H1 (cell line): ENCODE measurements at regions not wholly inside any gene's neighbourhood (a gene's known extent, or its start where the extent isn't known, plus 50 kb on each side); places are given as distances from the start of the nearest gene placed in this dataset.

Experiments used
- CTCF ChIA-PET: fragments of 300-600 bp; sonication (Branson Sonifier 250); formaldehyde crosslinking; loops from one replicate; lab custom pipeline; 2021; ENCODE audit not compliant: partially characterized antibody; lab: Charles Lee
- POLR2A ChIA-PET: fragments of 300-600 bp; sonication (Branson Sonifier 250); formaldehyde crosslinking; loops from one replicate; lab custom pipeline; 2021; ENCODE audit warnings: inconsistent platforms; ENCODE audit not compliant: partially characterized antibody; lab: Charles Lee
- DNase-seq, 2 experiments: peaks; one replicate each; pipeline versions ENCODE4 v3.0.0 to v3.0.0-alpha.2; 2010 to 2022; ENCODE audit warnings: low spot score in 2 of 2, low read depth in 1 of 2, mixed read lengths in 1 of 2
- FAIRE-seq: peaks from 2 replicates; lab custom pipeline; 2011; peaks lifted over from hg19 to GRCh38; lab: Jason Lieb, UNC
- H2AFZ ChIP-seq: 2 replicates; pipeline ENCODE4 v1.8.1; 2012; ENCODE audit warnings: low read length, inconsistent platforms
- H2AK5ac ChIP-seq: 2 replicates; pipeline ENCODE4 v1.6.1; 2013; ENCODE audit warnings: low read depth, low read length
- H2BK120ac ChIP-seq: replicated peaks from 2 replicates; pipeline ENCODE3; 2013; ENCODE audit warnings: low read depth, low read length, inconsistent platforms
- H2BK12ac ChIP-seq: 2 replicates; pipeline ENCODE4 v1.6.1; 2013; ENCODE audit warnings: low read depth, low read length
- H2BK15ac ChIP-seq: 2 replicates; pipeline ENCODE4 v1.6.1; 2013; ENCODE audit warnings: low read length
- H2BK20ac ChIP-seq: 2 replicates; pipeline ENCODE4 v1.6.1; 2013; ENCODE audit warnings: low read length
- H2BK5ac ChIP-seq: 2 replicates; pipeline ENCODE4 v1.6.1; 2013; ENCODE audit warnings: low read depth, low read length
- H3K14ac ChIP-seq: 2 replicates; pipeline ENCODE4 v1.6.1; 2013; ENCODE audit warnings: inconsistent platforms; ENCODE audit not compliant: insufficient read length
- H3K18ac ChIP-seq: 2 replicates; pipeline ENCODE4 v1.6.1; 2013; ENCODE audit warnings: low read length; ENCODE audit errors: extremely low read depth
- H3K23ac ChIP-seq: 2 replicates; pipeline ENCODE4 v1.6.1; 2013; ENCODE audit warnings: inconsistent platforms; ENCODE audit not compliant: insufficient read length
- H3K23me2 ChIP-seq: 2 replicates; pipeline ENCODE4 v1.6.1; 2013; ENCODE audit warnings: low read depth, low read length
- H3K27ac ChIP-seq: 2 replicates; pipeline ENCODE4 v1.6.1; 2011; ENCODE audit warnings: low read depth, low read length, inconsistent platforms
- H3K27me3 ChIP-seq, 4 experiments: replicated peaks in 1 of 4; 1 replicate in 1 of 4; 2 replicates in 3 of 4; pipeline versions ENCODE4 v1.6.1 to v1.8.1; 2011 to 2013; ENCODE audit warnings: low read length in 3 of 4, mild to moderate bottlenecking in 3 of 4, inconsistent platforms in 2 of 4, mixed read lengths in 2 of 4, moderate library complexity in 1 of 4; ENCODE audit not compliant: control insufficient read depth in 3 of 4, insufficient read depth in 3 of 4; ENCODE audit errors: extremely low read depth in 1 of 4
- H3K36me3 ChIP-seq, 4 experiments: 2 replicates each; pipeline versions ENCODE4 v1.6.1 to v1.8.1; 2011 to 2013; ENCODE audit warnings: mild to moderate bottlenecking in 4 of 4, low read length in 3 of 4, moderate library complexity in 2 of 4, control low read depth in 1 of 4, inconsistent platforms in 1 of 4; ENCODE audit not compliant: insufficient read depth in 4 of 4, control insufficient read depth in 2 of 4
- H3K4ac ChIP-seq: replicated peaks from 2 replicates; pipeline ENCODE3; 2013; ENCODE audit warnings: low read length, low read depth, mixed read lengths, inconsistent platforms; ENCODE audit not compliant: insufficient read length
- H3K4me1 ChIP-seq, 4 experiments: replicated peaks in 1 of 4; 1 replicate in 1 of 4; 2 replicates in 3 of 4; pipeline versions ENCODE4 v1.6.1 to v1.8.1; 2011 to 2013; ENCODE audit warnings: low read length in 3 of 4, inconsistent platforms in 2 of 4, mixed read lengths in 1 of 4; ENCODE audit not compliant: insufficient read depth in 4 of 4, control insufficient read depth in 3 of 4
- H3K4me2 ChIP-seq, 2 experiments: 2 replicates each; pipeline versions ENCODE4 v1.6.1 to v1.8.1; 2011 to 2013; ENCODE audit warnings: low read depth in 2 of 2, low read length in 2 of 2, control low read depth in 1 of 2, inconsistent platforms in 1 of 2, mild to moderate bottlenecking in 1 of 2; ENCODE audit not compliant: insufficient read depth in 1 of 2
- H3K4me3 ChIP-seq, 4 experiments: fragments of 200-600, 300-600 bp in 1 of 4; sonication (generic), shearing (Covaris generic), sonication (Bioruptor Twin) in 1 of 4; 2 replicates each; pipeline versions ENCODE4 v1.5.1 to v1.8.1; 2011 to 2016; ENCODE audit warnings: low read length in 4 of 4, low read depth in 3 of 4, control low read depth in 2 of 4, inconsistent platforms in 2 of 4, mild to moderate bottlenecking in 2 of 4, mixed read lengths in 1 of 4, moderate library complexity in 1 of 4; ENCODE audit not compliant: insufficient read depth in 2 of 4; ENCODE audit errors: extremely low read depth in 1 of 4
- H3K56ac ChIP-seq: replicated peaks from 2 replicates; pipeline ENCODE3; 2013; ENCODE audit warnings: low read depth, mild to moderate bottlenecking, mixed read lengths, low read length, inconsistent platforms; ENCODE audit not compliant: insufficient read length
- H3K79me1 ChIP-seq: 2 replicates; pipeline ENCODE4 v1.6.1; 2013; ENCODE audit warnings: low read depth, low read length, control low read depth
- H3K79me2 ChIP-seq, 2 experiments: 2 replicates each; pipeline versions ENCODE4 v1.6.1 to v1.8.1; 2012 to 2013; ENCODE audit warnings: low read length in 2 of 2, mild to moderate bottlenecking in 2 of 2, inconsistent platforms in 1 of 2; ENCODE audit not compliant: insufficient read depth in 2 of 2, control insufficient read depth in 1 of 2
- H3K9ac ChIP-seq, 4 experiments: replicated peaks in 1 of 4; 1 replicate in 1 of 4; 2 replicates in 3 of 4; pipeline versions ENCODE4 v1.6.1 to v1.8.1; 2011 to 2013; ENCODE audit warnings: low read depth in 3 of 4, low read length in 3 of 4, control low read depth in 2 of 4, mild to moderate bottlenecking in 2 of 4, moderate library complexity in 2 of 4, inconsistent platforms in 1 of 4; ENCODE audit errors: extremely low read depth in 1 of 4
- H3K9me3 ChIP-seq, 2 experiments: 2 replicates each; pipeline versions ENCODE4 v1.6.1 to v1.8.1; 2012 to 2013; ENCODE audit warnings: mild to moderate bottlenecking in 2 of 2, moderate library complexity in 2 of 2, control low read depth in 1 of 2, inconsistent platforms in 1 of 2, low read depth in 1 of 2, low read length in 1 of 2, mixed read lengths in 1 of 2; ENCODE audit not compliant: insufficient read depth in 2 of 2
- H4K20me1 ChIP-seq, 2 experiments: replicated peaks in 1 of 2; 2 replicates each; pipeline versions ENCODE3 to v1.8.1; 2011 to 2013; ENCODE audit warnings: inconsistent platforms in 2 of 2, low read length in 2 of 2, mild to moderate bottlenecking in 1 of 2; ENCODE audit not compliant: insufficient read depth in 2 of 2, control insufficient read depth in 1 of 2
- H4K5ac ChIP-seq: 2 replicates; pipeline ENCODE4 v1.6.1; 2013; ENCODE audit warnings: low read length, low read depth, mixed read lengths, inconsistent platforms; ENCODE audit not compliant: insufficient read length
- H4K8ac ChIP-seq: 2 replicates; pipeline ENCODE4 v1.8.0; 2013; ENCODE audit warnings: mild to moderate bottlenecking, moderate library complexity, low read length, inconsistent platforms; ENCODE audit not compliant: insufficient read depth; ENCODE audit errors: extremely low read depth
- H4K91ac ChIP-seq: replicated peaks from 2 replicates; pipeline ENCODE3; 2013; ENCODE audit warnings: low read length, mixed read lengths, inconsistent platforms; ENCODE audit not compliant: insufficient read length
- CBX8 ChIP-seq: fragments of 300-800, 300-1000 bp; sonication (generic); IDR thresholded peaks from 2 replicates; pipeline ENCODE4 v1.7.1; 2016; ENCODE audit warnings: low read depth, low read length, borderline replicate concordance
- CHD1 ChIP-seq: IDR thresholded peaks from 2 replicates; pipeline ENCODE4 v1.6.1; 2012; ENCODE audit warnings: low read depth, low read length, improper control_type of control experiment
- FOSL1 ChIP-seq: IDR thresholded peaks from 2 replicates; pipeline ENCODE4 v1.6.1; 2011; ENCODE audit warnings: mild to moderate bottlenecking, low read depth, low read length, moderate library complexity; ENCODE audit not compliant: insufficient read depth
- NRF1 ChIP-seq: IDR thresholded peaks from 2 replicates; pipeline ENCODE4 v1.6.1; 2011; ENCODE audit warnings: mild to moderate bottlenecking, low read depth, low read length, improper control_type of control experiment
- POU5F1 ChIP-seq: IDR thresholded peaks from 2 replicates; pipeline ENCODE4 v1.6.1; 2011; ENCODE audit warnings: low read depth, mild to moderate bottlenecking, low read length, moderate library complexity
- RNF2 ChIP-seq: fragments of 200-900, 300-1000 bp; sonication (generic); IDR thresholded peaks from 2 replicates; pipeline ENCODE4 v1.7.1; 2016; ENCODE audit warnings: borderline replicate concordance, low read depth, mild to moderate bottlenecking, antibody characterized with exemption, low read length; ENCODE audit not compliant: poor library complexity, severe bottlenecking; ENCODE audit errors: missing control alignments
- RXRA ChIP-seq: IDR thresholded peaks from 2 replicates; pipeline ENCODE4 v1.6.1; 2011; ENCODE audit warnings: low read depth, mild to moderate bottlenecking, low read length, moderate library complexity; ENCODE audit not compliant: insufficient read depth
- TBP ChIP-seq: IDR thresholded peaks from 2 replicates; pipeline ENCODE4 v1.6.1; 2011; ENCODE audit warnings: low read depth, low read length, improper control_type of control experiment
- WGBS, 2 experiments: shearing (Covaris generic) in 1 of 2; methylation state at CpG; one replicate each; pipeline versions ENCODE4 v1.1.6 to v1.1.7; 2013 to 2015; ENCODE audit warnings: low lambda C conversion rate in 2 of 2, mixed read lengths in 2 of 2, inconsistent platforms in 1 of 2, low coverage in 1 of 2, missing lambda C conversion rate in 1 of 2; ENCODE audit not compliant: insufficient replicate concordance in 2 of 2, insufficient coverage in 1 of 2, insufficient read length in 1 of 2; ENCODE audit errors: extremely low coverage in 1 of 2, missing lambda C conversion rate in 1 of 2; 5-methylcytosine and 5-hydroxymethylcytosine counted together

DNA sequence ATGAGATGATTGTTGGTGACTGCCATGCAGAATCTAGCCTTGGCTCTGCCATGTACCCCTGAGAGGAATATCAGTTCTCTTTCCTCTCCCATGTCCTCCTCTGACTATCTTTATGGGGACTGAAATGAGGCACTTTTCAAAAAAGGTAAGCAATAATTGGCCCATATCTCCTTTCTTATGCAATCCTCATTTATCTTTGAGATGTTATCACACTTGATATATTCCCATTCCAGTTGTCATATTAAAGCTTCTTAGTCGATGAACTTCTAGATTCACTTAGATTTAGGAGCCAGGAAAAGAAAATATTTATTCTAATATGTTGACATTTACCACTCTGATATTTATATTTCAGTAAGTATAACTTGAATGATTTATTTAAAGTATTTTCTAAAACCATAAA, 55.3 kb upstream of the CXCL8 start:
- no peaks in the 10 kb centered on the region for H3K23me2 ChIP-seq
- H3K79me1 ChIP-seq, result no peaks in the 10 kb centered on the region
- no peaks in the 10 kb centered on the region for H3K4me1 ChIP-seq
- no peak for TF ChIP-seq RXRA
- no peak for TF ChIP-seq CBX8
- TF ChIP-seq RNF2, result no peak
- no peak for TF ChIP-seq POU5F1
- TF ChIP-seq CHD1, result no peak
- TF ChIP-seq NRF1, result no peak
- no peak for TF ChIP-seq TBP
- TF ChIP-seq FOSL1, result no peak
- TF ChIP-seq, all 59 proteins: peak for 0
- no peaks in the 10 kb centered on the region for H3K9me3 ChIP-seq
- 92% methylated on average over 1 of the region's 1 CpG; no CpG with 5 or more reads in 1 of the 2 experiments for WGBS, 2 experiments
- DNase-seq (no peak), FAIRE-seq (no peak)
- no peak overlapping the region for H3K4me3 ChIP-seq
- no peak overlapping the region for H3K27ac ChIP-seq
- H2AK5ac ChIP-seq, result no peak overlapping the region
- POLR2A ChIA-PET, result no interaction called here
- H2BK5ac ChIP-seq, result no peak overlapping the region
- H3K18ac ChIP-seq, result no peak overlapping the region
- H3K4me2 ChIP-seq, result no peak overlapping the region
- no peak overlapping the region for H4K91ac ChIP-seq
- no peaks in the 10 kb centered on the region for H4K20me1 ChIP-seq
- no peak overlapping the region; the same call in 1 of the 2 replicates for H2BK20ac ChIP-seq
- H3K9ac ChIP-seq, result no peak overlapping the region
- no peak overlapping the region for H2BK15ac ChIP-seq
- CTCF ChIA-PET, result interaction anchor here (1.8 kb wide), 1 partner anchor 12 kb away, joined by 4 read pairs; no protein-coding TSS in a partner anchor
- H3K14ac ChIP-seq, result no peak overlapping the region
- H4K5ac ChIP-seq, result no peak overlapping the region
- H2BK120ac ChIP-seq, result no peak overlapping the region
- H3K4ac ChIP-seq, result no peak overlapping the region
- H3K56ac ChIP-seq, result no peak overlapping the region
- no peaks in the 10 kb centered on the region for H3K27me3 ChIP-seq
- H4K8ac ChIP-seq, result no peak overlapping the region
- H2BK12ac ChIP-seq, result no peak overlapping the region
- H3K79me2 ChIP-seq, result no peaks in the 10 kb centered on the region
- H3K23ac ChIP-seq, result no peak overlapping the region
- no peak overlapping the region for H2AFZ ChIP-seq
- no peaks in the 10 kb centered on the region for H3K36me3 ChIP-seq
